ENCODE measurements at regions not wholly inside any gene's neighbourhood (a gene's known extent, or its start where the extent isn't known, plus 50 kb on each side); places are given as distances from the start of the nearest gene placed in this dataset.

DNA sequence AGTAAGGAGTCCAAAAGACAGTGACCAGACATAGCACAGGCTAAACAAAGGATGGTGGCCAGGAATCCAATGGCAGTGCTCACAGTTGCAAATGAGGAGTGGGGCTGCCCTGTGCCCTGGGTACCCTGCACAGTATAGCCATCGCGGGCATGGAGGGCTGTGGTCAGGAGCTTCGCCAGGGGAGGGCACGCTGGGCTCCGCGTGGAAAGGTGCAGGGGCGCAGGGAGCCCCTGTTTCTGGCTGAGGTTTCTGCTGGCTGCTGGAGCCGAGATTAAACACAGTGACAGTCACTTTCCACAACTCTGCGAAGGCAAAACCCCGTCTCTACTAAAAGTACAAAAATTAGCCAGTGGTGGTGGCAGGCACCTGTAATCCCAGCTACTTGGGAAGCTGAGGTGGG is 194.7 kb downstream of the GALR1 start:
- DNase-seq (ENCODE audit: low read depth), result no peak

GRCh38 chr18:77448046-77448445 is 198.4 kb downstream of the GALR1 start:
- no peak for DNase-seq (ENCODE audit: low read depth)

DNA sequence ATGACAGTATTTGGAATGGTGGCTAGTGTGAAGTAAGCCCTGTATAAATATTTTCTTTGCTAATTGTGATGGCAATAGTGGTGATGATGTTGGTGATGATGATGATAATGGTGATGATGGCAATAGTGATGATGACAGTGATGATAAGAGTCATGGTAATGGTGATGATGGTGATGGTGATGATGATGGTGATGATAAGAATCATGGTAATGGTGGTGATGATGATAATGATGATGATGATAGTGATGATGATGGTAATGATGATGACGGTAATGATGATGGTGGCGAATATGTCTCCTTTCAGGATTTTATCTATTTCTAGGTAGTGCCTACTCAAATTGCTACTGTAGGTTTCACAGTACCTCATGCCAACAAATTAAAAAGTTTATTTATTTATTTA is 205.4 kb downstream of the GALR1 start:
- DNase-seq (ENCODE audit: low read depth), result no peak

GRCh38 chr18:77457681-77458080 is 208.0 kb downstream of the GALR1 start:
- DNase-seq (ENCODE audit: low read depth), result no peak

GRCh38 chr18:77461062-77461688 is 211.5 kb downstream of the GALR1 start:
- DNase-seq (ENCODE audit: low read depth), result no peak

- DNase-seq (ENCODE audit: low read depth), result no peak
These were observed 215.3 kb downstream of the GALR1 start for GRCh38 chr18:77464917-77465316.

DNA sequence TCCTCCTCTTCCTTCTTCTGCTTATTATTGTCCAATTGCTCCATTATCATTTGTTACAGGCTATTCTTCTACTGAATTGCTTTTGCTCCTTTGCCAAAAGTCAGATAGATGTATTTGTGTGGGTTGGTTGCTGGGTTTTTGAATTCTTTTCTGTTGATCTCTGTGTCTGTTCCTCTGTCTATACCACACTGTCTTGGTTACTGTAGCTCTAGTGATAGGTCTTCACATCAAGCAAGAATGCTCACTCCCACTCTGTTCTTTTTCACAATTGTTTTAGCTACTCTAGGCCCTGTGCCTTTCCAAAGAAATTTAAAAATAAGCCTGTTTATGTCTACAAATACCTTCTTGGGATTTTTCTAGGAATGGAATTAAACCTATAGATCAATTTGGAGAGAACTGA is 217.2 kb downstream of the GALR1 start:
- DNase-seq (ENCODE audit: low read depth), result no peak

DNA sequence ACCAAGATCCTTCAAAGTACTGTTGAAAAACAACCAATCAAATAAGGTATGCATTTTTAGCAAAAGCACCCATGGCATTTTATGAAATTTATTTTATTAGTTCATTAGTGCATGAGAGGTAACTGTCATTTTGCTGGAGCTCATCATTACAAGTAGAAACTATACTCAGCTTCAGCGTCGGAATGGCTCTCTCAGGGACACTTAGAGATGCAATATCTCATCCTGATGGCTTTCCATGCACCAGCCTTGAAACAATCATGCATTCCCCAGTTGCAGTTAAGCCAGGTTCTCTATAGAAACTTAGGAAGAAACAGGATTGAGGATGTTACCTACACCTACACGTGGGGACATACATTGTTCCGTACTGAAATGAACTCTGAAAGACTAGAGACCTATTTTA is 219.5 kb downstream of the GALR1 start:
- no peak for DNase-seq (ENCODE audit: low read depth)

- no peak for DNase-seq (ENCODE audit: low read depth)
These were observed 221.1 kb downstream of the GALR1 start for GRCh38 chr18:77470569-77471413.

DNA sequence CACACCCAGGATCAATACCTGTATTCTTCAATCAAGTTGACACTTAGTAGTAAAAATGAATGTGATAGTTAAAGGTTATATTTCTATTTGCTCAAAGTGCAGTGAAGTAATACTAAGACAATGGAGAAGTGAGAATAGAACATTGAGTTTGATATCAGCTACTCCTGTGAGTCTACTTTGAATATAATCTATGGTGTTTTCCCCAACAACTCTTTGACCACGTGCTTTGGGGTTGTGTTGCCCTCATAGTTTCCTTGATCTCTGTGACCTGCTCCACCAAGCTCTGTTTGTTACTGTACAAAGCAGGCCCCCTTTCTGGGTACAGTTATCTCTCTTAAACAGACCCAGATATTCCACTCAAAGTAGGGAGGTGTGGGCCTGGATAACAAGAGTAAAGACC is 222.9 kb downstream of the GALR1 start:
- DNase-seq (ENCODE audit: low read depth), result no peak

GRCh38 chr18:77478646-77479442 is 229.2 kb downstream of the GALR1 start:
- peak; percentile 50 for DNase-seq (ENCODE audit: low read depth)

- DNase-seq (ENCODE audit: low read depth), result no peak
These were observed 231.9 kb downstream of the GALR1 start for GRCh38 chr18:77481541-77481940.

DNA sequence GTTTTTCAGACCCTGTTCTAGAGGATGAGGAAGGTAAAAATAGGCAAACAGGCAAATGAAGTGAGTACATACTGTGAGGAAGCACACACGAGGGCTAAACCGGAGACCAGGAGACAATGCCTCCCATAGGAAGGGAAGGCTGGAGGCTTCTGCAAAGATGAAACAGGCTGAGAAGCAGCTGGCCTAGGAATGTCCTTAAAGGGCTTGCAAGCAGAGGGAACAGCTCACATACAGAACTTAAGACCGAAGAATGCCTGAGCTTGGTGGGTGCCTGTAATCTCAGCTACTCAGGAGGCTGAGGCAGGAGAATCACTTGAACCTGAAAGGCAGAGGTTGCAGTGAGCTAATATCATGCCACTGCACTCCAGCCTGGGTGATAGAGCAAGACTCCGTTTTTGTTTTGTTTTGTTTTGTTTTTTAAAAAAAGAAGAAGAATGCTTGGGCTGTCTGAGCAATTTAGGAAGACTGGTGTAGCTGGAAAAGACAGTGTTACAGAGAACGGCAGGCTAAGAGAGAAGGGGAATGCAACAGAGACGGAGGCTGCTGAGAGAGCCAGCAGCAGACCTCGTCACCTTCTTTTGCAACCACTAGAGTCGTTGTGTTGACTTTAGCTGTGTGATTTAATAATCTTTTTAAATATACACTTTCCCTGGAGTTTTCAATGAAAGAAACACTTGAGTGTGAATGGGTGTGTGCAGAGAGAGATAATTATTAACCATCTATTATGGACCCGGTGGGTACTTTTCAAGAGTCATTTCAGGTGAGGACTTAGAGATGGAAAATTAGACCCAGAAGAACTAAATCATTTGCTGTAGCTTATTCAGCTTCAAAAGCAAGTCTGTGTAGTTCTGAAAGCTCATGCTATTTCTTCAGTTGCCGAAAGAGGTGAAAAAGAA is 232.8 kb downstream of the GALR1 start:
- DNase-seq (ENCODE audit: low read depth), result no peak

DNA sequence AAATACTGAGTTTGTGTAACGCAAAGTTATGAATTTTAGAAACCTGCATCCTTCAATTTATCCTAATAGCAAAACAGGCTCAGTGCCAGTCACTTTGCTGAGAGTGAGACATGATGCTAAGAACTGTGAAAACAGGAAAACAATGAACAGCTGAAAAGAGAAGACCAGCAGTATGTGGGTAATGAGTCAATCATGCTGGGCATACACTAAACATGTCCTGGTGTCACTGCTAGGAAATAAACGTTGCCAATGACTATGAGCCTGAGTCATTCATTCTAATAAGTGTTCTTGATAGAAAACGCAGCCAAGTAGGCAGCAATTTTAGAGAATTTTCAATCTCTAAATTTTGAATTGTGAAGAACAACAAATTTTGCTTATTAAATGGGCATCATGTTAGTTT is 237.3 kb downstream of the GALR1 start:
- DNase-seq (ENCODE audit: low read depth), result peak; percentile 3

GRCh38 chr18:77487951-77488740 is 238.5 kb downstream of the GALR1 start:
- DNase-seq (ENCODE audit: low read depth), result no peak

DNA sequence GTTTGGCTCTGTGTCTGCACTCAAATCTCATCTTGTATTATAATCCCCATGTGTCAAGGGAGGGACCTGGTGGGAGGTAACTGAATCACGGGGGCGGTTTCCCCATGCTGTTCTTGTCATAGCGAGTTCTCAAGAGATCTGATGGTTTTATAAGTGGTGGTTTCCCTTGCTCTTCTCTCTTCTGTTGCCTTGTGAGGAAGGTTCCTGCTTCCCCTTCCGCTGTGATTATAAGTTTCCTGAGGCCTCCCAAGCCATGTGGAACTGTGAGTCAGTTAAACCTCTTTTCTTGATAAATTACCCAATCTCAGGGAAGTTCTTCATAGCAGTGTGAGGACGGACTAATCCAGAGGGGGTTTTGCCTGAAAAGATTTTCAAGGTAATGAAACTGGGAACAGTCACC is 245.4 kb downstream of the GALR1 start:
- DNase-seq (ENCODE audit: low read depth), result no peak

DNA sequence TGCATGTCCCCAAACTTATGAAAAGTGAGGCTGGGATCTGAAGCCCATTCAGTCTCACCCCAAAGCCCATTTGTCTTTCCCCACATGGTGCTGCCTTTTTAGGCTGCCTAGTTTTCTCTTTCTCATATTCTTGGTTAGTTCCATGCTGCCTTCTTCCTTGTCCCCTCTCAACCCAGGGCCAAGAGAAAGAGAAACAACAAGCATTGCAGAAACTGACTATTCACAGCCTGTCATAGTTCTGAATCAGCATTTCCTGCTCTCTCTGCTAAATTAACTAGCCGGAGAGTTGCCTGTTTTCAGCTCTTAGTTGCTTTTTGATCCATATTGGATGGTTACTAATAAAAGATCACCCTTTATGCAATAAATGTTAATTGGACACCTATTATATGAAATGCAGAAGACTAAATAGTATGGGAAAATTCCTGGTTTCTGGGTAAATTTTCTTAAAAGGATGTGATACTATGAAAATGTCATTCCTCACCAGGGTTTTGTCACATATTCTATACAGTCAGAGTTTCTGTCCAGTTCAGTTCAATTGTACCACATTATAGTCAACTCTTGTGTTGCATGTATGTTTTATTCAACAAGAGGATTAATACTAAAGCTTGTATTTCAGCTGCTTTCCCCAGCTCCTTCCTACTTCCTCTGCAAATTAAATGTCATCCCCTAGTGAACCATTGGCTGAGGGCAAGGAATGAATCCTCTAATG is 246.5 kb downstream of the GALR1 start:
- DNase-seq (ENCODE audit: low read depth), result no peak

GRCh38 chr18:77501266-77501665 is 251.6 kb downstream of the GALR1 start:
- no peak for DNase-seq (ENCODE audit: low read depth)

DNA sequence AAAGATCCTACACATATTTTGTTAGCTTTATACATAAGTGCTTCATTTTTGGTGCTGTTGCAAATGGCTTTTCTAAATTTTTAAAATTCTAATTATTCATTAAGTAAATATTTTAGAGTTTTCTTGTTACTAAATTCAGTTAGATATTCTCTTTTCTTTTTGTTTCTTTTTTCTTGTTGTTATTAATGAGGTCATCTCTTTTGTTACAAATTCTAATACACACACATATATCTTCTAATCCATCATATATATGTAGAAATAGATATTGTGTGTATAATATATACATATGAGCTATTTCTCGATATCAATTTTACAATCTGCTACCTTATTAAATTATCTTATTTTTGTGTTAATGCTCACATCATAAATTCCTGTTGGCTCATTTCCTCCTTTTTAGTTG is 255.9 kb downstream of the GALR1 start:
- no peak for DNase-seq (ENCODE audit: low read depth)

DNA sequence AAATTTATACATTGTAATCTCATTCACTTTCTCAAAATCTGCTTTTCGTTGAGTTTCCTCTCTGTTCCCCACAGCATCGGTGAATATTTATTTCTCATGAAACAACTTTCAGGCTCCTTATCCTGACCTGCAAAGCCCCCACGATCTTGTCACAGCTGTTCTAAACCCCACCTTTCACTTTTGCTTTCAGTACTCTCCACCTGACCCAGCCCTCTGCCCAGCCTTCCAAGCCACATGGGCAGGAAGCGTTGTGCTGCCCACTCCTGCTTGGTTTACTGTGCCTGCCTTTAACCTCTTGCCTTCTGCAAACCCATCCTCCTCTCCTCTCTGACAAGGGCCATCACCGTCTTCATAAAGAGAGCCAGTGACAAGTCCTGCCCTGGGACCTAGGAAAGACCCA is 262.5 kb downstream of the GALR1 start:
- no peak for DNase-seq (ENCODE audit: low read depth)

Measured in RPMI7951 (cell line).